UCSD-AML1 (cell line): ENCODE measurements at regions not wholly inside any gene's neighbourhood (a gene's known extent, or its start where the extent isn't known, plus 50 kb on each side); places are given as distances from the start of the nearest gene placed in this dataset.

Source experiments
- DNase-seq: peaks from one replicate; lab custom pipeline; 2025; ENCODE audit not compliant: unreplicated experiment; lab: John Stamatoyannopoulos, UW

GRCh38 chr10:130230036-130230435, 93.8 kb downstream of the GLRX3 start:
- DNase-seq: no peak

- DNase-seq: no peak
These were observed 94.4 kb downstream of the GLRX3 start for GRCh38 chr10:130230611-130231010.

GRCh38 chr10:130231251-130231741, 95.1 kb downstream of the GLRX3 start:
- DNase-seq: no peak

DNA sequence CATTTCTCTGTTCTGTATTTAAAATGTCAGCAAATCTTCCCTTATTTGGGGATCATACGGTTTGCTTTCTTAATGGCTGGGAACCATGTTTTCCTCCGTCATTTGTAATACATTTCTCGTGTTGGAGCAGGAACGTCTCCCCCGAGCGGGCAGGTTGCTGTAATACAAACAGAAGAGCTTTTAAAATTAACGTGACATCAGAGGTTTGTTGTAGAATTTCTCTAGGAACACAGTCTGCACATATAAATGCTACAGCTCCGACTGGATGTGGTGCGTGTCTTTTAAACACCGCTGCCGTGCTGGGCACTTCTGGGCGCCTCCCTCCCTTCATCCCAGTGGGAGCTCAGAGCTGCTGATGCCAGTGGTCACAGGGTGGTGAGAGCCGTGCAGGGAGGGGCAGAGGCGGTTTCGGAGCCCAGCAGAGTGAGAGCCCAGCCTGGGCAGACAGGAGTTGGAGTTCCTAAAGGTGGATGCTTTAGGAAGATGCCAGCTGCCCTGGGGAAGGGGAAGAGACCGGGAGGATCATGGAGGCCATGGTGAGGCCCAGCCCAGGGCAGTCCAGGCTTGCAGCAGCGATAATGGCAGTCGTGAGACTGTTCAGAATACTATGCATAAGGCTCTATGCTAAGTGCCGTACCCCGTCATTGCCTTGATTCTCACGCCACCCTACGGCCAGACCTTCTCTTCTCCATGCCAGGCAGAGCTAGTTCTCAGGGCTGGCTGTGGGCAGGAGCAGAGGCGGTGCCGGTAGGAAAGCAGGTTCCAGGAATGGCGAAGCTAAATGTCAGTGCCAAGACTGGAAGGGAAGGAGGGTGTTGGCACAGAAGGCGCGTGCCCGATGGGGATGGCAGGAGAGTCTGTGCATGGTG, 96.2 kb downstream of the GLRX3 start:
- DNase-seq: no peak

GRCh38 chr10:130233035-130233360, 96.8 kb downstream of the GLRX3 start:
- no peak for DNase-seq

DNA sequence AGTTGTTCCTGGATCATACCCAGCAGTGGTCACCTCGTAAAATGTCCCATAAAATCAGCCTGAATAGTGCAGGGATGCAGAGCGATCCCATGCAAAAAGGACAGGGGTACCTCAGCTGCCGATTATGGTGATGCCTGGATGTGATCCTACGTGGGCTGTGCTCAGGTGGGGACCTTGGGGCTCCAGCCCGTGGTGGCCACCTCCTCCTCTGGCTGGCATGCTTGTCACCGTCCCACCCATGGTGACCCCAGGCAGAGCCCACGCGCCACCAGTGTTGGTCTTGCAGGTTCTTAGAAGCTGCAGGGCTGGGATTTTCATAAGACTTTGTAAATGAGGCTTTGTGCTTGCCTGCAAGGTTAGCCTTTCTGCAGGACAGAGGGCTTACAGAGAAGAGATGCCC, 97.2 kb downstream of the GLRX3 start:
- no peak for DNase-seq

DNA sequence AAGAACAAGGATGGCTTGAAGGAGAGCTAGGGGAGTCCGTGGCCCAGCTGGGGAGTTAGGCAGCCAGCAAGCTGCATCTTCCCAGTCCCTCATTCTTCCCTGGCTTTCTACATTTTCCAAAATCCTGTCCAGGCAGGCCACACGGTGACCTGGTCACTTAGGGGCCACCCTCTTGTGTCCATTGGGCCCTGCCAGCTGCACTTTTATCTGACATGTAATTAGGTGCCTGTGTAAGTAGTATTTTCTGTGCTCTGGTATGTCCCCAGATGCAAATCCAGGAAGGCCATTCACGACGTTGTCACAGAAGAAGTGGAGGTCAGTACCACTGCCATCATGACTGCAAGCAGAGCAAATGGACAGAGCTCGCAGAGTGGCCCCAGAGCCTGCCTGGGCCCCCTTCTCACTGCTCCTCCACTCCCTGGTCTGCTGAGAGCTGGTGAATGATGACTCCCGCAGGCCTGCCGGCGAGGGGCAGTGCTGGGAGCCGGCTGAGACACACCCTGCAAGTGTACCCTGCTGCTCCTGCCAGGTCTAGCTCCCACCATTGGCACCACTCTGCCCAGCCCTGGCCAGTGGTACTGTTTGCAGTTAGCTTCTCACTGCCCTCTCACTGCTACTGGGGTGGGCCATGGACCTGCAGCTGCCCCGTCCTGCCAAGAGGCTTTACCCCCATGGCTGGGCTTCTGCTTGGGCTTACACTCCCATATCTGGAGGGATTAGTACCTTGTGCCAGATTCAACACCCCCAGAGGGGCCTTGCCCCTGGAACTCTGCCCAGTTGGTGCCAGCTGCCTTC, 98.2 kb downstream of the GLRX3 start:
- DNase-seq: no peak

DNA sequence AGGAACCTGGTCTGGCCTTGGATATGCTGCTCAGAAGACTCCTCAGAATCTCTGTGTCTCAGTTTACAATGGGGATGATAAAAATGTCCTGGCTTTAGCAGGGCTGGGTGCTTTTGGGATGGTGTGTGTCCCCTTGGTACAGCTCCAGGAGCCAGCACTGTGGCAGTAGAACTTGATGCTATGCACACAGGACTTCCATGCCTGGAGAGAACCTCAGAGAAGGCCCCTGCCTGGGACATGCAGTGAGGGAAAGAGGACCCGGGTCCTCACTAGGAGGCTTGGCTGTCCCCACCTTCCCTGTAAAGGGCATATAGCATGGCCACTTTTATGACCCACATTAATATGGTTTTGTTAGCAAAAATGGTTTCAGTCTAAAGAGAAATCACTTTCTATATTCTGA, 100.5 kb downstream of the GLRX3 start:
- no peak for DNase-seq

DNA sequence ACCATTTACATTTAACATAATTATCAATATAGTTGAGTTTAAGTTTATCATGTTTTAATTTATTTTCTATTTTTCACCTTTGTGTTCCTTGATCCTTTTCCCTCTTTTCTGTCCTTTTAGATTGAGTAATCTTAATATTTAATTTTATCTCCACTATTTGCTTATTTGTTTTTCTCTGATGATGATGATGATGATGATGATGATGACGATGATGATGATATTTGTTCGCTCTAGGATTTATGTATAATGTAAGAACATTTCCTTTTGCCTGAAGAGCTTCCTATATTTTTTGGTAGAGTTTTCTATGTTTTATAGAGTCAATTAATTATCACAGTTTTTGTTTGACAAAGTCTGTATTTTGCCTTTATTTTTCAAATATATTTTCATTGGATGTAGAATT, 104.2 kb downstream of the GLRX3 start:
- no peak for DNase-seq

GRCh38 chr10:130242513-130242912, 106.3 kb downstream of the GLRX3 start:
- no peak for DNase-seq

DNA sequence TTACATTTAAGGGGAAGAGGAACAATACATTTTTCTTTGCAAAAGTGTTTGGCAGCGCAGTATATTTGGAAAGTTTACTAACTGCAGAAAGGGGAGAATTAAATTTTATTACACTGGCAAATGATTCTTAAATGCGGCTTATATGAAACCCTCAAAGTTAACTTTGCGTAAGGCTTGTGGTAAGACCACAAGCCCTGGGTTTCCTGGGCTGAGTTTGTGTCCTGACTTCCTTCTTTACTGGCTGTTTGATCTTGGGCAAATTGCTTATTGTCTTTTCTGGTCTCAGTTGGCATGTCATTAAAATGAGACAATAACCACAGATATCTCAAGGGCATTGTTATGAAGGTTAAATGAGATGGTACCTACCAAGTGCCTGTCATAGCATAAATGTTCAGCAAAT, 106.8 kb downstream of the GLRX3 start:
- DNase-seq: no peak

DNA sequence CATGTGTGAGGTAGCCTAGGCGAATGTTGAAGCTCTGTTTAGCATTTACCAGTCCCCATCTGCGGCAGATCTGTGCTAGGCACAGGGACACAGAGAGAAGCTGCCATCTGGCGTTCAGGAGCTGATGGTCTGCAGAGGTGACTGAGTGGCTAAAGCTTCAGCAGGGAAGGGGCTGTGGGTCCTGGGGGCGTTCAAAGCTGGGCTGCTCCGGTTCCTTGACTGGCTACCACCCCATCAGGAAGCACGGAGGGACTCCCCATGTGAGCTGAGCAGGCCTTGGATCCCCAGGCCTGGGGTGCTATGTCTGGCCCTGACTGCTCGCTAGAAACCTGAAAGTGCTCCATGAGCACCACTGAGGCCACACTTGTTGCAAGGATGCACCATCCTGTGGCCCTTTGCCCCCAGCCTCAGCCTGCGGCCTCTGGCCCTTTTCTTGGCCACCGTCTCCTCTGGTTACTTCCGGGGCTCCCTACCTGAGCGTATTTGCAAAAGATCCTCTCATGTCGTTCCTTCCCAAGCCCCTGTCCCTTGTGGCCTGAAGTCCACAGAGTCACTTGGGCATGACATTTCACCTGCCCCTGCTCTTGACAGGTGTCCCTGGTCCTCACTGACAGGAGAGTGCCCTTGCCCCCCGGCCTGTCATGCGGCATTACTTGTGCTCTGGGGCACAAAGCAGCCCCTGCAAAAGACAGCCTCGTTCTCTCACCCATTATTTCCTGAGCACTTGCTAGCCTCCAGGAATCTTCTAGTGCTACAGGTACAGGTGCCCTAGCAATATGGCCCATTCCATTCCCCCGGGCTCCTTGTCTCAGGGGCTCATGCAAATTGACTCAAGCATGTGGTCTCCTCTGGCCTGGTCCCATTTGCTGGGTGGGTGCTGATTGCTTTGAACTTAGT, 108.1 kb downstream of the GLRX3 start:
- no peak for DNase-seq

- DNase-seq: no peak
These were observed 108.8 kb downstream of the GLRX3 start for GRCh38 chr10:130244928-130245495.

DNA sequence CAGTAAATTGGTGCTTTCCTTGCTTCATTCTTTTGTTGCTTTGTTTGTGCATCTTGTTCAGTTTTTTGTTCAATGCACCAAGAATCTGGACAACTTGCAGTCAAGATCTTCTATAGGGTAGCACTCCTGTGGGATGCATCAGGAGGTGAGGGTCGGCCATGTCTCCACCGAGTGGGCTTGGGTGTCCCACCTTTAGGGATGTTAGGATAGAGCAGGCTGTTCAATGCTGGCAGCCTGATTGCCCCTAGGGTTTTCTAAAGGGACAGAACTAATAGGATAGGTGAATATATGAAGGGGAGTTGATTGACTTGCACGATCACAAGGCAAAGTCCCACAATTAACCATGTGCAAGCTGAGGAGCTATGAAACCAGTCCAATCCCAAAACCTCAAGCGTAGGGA, 109.9 kb downstream of the GLRX3 start:
- DNase-seq: no peak

DNA sequence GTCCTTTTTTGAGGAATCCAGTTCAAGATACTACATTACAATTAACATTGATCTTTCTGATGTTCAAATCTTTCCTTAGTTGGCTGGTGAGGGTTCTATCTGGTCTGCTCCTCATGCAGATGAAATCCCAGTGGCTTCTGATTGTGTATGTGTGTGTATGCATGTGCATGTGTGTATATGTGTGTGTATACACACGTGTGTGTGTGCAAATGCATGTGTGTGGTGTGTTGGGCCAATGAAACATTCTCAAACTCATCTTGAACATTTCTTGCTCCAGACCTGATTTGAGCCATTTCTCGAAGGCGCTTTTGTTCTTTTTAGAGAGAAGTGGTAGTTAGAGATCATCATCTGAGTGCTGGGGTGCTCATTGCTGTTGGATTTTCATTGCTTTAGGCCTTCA, 113.9 kb downstream of the GLRX3 start:
- no peak for DNase-seq

DNA sequence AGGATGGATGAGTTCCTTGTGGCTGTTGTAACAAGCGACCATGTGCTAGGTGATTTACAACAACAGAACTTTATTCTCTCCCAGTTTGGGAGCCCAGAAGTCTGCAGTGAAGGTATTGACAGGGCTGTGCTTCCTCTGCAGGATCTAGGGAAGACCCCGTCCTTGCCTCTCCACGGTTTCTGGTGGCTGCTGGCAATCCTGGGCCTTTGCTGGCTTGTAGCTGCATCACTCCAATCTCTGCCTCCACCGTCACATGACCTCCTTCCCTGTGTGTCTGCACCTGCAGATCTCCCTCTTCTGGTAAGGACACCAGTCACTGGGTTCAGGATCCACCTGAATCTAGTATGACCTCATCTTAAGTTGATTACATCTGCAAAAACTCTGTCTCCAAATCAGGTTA, 115.6 kb downstream of the GLRX3 start:
- DNase-seq: no peak

- no peak for DNase-seq
These were observed 118.1 kb downstream of the GLRX3 start for GRCh38 chr10:130254243-130254642.

DNA sequence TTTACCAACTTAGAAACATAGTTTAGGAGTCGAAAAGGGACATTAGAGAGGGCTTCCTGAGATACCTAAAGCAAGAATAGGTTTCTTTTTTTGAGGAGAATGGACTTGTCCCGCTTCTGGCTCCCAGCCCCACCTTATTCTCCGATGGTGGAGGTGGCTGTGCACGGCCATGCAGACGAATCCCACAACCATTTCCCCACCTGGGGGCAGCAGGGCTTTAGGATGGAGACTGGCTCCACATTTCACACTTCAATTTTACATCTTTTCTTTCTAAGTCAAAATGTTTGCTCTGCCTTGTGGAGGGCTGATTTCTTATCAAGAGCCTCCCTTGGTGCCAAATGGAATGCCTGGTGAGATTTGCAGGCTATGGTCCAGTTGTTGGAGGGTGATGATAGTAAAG, 118.5 kb downstream of the GLRX3 start:
- no peak for DNase-seq

GRCh38 chr10:130255777-130256176, 119.6 kb downstream of the GLRX3 start:
- no peak for DNase-seq

DNA sequence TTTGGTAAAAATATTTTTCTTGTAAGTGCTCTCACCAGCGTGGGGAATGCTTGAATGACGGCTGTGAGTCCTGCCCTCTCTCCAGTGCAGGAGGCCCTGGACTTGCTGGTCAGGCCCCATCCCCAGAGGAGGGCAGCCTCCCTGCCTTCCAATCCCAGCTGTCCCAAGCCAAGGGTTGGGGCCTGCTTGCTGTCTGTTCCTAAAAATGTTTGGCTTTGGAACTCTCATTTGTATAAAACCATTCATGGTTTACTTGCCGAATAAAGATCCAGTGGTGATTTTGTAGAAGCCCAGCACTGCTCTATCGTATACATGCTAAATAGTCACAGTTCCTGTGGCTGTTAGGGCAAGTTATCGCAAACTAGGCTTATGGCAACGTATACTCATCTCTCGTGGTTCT, 121.7 kb downstream of the GLRX3 start:
- no peak for DNase-seq

DNA sequence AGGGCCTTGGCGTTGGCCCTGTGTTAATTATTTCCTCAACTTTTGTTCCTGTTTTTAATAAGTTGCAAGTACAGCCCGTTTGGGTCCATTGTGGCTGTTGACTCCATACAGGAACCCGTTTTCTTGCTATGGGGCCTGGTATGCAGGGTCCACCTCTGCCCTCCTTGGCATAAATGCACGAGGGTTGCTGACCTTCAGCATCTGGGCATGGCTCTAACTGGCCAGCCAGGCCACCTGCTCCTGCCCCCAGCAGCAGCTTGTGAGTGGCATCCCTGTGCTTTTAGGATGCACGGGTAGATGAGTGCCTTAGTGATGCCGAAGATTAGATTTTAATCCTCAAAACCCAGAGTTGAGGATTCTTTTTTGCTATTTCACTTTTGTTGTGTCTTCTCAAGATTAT, 123.2 kb downstream of the GLRX3 start:
- no peak for DNase-seq
